NCI-H2171 (cell line): ENCODE measurements at regions not wholly inside any gene's neighbourhood (a gene's known extent, or its start where the extent isn't known, plus 50 kb on each side); places are given as distances from the start of the nearest gene placed in this dataset.

Source experiments
- DNase-seq: peaks from one replicate; lab custom pipeline; 2025; lab: John Stamatoyannopoulos, UW

- no peak for DNase-seq
Observed at GRCh38 chr6:96465321-96465903, 56.2 kb upstream of the UFL1 start.

GRCh38 chr6:96466147-96466863 is 55.3 kb upstream of the UFL1 start:
- no peak for DNase-seq

- no peak for DNase-seq
Observed at GRCh38 chr6:96467814-96468213, 53.8 kb upstream of the UFL1 start.

GRCh38 chr6:96468281-96468680 is 53.3 kb upstream of the UFL1 start:
- DNase-seq, result no peak

GRCh38 chr6:96468681-96469224 is 52.9 kb upstream of the UFL1 start:
- DNase-seq, result no peak

GRCh38 chr6:96469312-96469711 is 52.3 kb upstream of the UFL1 start:
- no peak for DNase-seq

GRCh38 chr6:96470296-96470695 is 51.3 kb upstream of the UFL1 start:
- DNase-seq, result no peak
